ENCODE measurements at regions not wholly inside any gene's neighbourhood (a gene's known extent, or its start where the extent isn't known, plus 50 kb on each side); places are given as distances from the start of the nearest gene placed in this dataset.
"Not testable (repeated sequence)": the region's sequence is repeated elsewhere in the genome, so short reads cannot be mapped to it uniquely, and the experiment has no call there.

DNA sequence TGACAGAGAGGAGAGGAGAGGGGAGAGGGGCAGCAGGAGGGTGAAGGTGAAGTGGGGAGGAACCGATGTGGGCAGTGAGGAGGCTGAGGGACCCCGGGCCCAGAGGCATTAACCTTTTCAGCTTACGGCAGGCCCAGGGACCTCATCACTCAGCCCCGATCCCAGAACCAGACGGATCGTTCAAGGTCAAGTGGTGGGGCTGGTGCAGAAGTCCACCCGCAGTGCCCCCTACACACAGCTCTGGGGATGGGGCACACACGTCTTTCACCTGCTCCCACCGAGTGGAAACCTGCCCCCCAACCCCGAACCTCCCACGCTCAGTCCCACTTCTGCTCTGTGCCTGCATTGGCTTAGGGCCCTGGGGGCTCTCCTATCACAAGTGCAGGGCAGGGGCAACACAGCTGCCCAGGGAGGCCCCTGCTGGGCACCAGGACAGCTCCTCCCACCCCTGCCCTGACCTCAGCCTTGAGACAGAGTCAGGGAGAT, 81.9 kb upstream of the GOLGA6L4 start:
- TF ChIP-seq, protein P1, sequence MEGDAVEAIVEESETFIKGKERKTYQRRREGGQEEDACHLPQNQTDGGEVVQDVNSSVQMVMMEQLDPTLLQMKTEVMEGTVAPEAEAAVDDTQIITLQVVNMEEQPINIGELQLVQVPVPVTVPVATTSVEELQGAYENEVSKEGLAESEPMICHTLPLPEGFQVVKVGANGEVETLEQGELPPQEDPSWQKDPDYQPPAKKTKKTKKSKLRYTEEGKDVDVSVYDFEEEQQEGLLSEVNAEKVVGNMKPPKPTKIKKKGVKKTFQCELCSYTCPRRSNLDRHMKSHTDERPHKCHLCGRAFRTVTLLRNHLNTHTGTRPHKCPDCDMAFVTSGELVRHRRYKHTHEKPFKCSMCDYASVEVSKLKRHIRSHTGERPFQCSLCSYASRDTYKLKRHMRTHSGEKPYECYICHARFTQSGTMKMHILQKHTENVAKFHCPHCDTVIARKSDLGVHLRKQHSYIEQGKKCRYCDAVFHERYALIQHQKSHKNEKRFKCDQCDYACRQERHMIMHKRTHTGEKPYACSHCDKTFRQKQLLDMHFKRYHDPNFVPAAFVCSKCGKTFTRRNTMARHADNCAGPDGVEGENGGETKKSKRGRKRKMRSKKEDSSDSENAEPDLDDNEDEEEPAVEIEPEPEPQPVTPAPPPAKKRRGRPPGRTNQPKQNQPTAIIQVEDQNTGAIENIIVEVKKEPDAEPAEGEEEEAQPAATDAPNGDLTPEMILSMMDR (IDR thresholded peaks at IDR 0.05), result not testable (repeated sequence)
- TF ChIP-seq SIN3A (IDR thresholded peaks at IDR 0.05; ENCODE audit: borderline replicate concordance, insufficient read depth, low read depth, low read length), result not testable (repeated sequence)

Measured in Panc1 (cell line).